ENCODE measurements at regions not wholly inside any gene's neighbourhood (a gene's known extent, or its start where the extent isn't known, plus 50 kb on each side); places are given as distances from the start of the nearest gene placed in this dataset.
A peak's percentile ranks its signal among the peaks of the same experiment; 100 is the strongest.
"Not testable (repeated sequence)": the region's sequence is repeated elsewhere in the genome, so short reads cannot be mapped to it uniquely, and the experiment has no call there.

DNA sequence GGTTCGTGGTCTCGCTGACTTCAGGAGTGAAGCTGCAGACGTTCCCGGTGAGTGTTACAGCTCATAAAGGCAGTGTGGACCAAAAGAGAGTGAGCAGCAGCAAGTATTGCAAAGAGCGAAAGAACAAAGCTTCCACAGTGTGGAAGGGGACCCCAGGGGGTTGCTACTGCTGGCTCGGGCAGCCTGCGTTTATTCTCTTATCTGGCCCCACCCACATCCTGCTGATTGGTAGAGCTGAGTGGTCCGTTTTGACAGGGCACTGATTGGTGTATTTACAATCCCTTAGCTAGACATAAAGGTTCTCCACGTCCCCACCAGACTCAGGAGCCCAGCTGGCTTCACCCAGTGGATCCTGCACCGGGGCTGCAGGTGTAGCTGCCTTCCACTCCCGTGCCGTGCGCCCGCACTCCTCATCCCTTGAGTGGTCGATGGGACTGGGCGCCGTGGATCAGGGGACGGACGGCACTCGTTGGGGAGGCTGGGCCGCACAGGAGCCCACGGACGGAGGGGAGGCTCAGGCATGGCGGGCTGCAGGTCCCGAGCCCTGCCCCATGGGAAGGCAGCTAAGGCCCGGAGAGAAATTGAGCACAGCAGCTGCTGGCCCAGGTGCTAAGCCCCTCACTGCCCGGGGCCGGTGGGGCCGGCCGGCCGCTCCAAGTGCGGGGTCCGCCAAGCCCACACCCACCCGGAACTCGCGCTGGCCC lies 2661.6 kb upstream of the PCDH20 start:
- not testable (repeated sequence) for DNase-seq (ENCODE audit: low read depth)

DNA sequence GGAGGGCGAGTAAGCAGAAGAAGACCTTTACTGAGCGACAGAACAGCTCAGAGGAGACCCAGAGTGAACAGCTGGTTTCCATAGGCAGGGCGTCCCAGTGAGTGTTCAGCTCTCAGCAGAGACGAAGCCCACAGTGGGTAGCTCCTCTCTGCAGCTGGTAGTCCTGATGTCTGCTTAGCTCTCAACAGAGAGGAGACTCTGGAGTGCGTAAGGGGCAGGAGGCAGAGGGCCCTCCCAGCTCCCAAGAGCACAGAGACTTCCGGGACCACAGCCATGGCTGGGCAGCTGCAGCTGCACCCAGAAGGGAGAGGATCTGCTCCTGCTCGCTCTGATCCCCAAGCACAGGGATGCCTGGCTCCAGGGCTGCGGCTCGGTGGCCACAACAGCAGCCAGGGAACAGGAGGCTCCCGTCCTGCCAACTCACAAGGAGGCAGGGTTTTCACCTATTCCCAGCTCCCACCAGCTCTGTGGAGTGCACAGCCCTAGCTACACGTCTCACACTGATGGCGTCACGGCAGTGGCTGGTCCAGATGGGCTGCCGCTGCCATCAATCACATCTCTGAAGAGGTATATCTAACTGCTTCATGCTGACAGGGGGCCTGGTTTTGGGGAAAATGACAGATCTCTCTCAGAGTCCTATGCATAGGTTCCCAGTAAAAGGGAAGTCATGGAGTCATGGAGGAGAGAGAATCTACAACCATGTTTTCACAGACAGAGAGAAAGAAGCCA lies 2660.1 kb upstream of the PCDH20 start:
- no peak for DNase-seq (ENCODE audit: low read depth)

DNA sequence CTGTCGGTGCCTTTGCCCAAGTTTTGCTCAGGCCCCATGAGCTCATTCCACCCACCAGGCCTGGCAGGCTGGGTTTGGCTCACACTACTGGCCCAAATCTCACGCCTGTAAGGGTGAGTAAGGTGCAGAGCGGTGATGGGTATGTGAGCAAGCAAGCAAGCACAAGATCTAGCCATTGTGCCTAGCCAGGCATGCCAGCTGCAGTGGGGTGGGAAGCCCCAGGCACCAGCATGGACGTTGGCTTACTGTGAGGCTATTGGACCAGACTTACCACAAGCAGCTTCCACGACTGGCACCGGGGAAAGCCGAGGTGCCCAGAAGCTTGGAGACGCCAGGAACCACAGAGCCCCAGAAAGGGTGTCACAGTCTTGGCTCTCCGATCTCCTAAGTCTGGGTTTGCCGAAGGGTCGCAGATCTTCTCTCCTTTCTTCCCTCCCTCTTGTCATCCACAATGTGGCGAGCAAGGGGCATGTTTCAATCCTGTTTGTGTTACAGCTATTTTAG lies 2659.4 kb upstream of the PCDH20 start:
- no peak for DNase-seq (ENCODE audit: low read depth)

DNA sequence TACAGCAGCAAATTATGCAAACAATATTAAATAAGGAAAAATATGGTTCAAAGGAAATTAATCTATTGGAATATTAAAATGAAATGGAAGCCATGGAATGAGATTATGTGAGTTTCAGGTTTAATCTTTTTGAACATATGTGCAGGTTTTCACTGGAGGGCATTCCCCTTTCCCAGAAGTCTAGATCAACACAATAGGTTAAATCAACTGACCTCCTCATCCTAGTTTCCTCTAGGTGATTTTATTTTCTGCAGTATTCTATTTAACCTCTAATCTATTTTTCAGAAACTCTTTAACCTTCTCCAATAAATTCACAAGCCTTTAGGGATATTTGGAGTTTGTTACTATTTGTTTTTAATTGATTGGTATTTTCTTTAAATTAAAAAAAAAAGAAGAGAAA lies 2657.6 kb upstream of the PCDH20 start:
- no peak for DNase-seq (ENCODE audit: low read depth)

DNA sequence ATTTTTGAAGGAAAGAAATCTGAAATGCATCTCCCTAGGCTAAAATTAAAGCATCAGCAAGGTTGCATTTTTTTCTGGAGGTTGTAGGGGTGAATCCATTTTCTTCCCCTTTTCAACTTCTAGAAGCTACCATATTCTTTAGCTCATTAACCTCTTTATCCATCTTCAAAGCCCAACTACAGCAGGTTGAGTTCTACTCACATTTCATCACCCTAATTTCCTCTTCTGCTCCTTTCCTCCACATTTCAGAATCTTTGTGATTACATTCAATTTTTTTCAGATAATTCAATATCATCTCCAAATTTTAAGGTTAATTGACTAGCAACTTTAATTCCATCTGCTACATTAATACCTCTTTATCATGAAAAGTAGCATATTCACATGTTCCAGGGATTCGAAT lies 2655.7 kb upstream of the PCDH20 start:
- DNase-seq (ENCODE audit: low read depth), result no peak

DNA sequence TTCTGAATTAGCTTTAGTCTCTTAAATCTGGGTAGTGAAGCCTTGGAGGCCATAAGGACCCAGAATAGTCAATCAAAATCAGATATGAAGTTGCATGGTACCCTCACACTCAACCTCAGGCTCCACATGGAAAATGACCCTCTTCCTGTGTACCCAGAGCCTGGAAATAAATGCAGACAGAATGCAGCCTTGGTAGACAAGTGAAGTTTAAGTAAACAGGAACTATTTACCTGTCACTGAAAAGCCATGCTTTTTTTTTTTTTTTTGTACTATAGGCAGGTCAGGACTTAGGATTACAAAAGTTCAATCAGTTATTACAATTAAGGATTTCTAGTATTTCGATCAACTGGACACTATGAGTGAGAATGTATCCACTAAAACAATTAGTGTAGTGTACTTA lies 2654.2 kb upstream of the PCDH20 start:
- no peak for DNase-seq (ENCODE audit: low read depth)

DNA sequence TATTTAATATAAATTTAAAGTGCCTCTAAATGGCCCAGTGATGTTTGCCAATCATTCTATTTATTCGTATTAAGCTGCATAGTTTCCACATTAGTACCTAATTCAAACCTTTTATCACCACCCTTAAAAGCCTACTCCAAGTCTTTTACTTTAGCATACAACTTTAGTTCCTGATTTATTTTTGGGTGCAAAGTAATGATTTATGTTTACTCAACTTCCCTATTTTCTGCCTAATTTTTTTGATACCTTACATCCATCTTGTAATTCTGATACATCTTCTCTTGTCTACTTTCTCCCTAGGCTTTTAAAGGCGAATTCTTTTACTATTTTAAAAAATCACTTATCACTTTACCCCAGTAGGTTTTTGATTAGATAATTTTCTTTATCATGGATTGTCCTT lies 2651.1 kb upstream of the PCDH20 start:
- DNase-seq (ENCODE audit: low read depth), result no peak

DNA sequence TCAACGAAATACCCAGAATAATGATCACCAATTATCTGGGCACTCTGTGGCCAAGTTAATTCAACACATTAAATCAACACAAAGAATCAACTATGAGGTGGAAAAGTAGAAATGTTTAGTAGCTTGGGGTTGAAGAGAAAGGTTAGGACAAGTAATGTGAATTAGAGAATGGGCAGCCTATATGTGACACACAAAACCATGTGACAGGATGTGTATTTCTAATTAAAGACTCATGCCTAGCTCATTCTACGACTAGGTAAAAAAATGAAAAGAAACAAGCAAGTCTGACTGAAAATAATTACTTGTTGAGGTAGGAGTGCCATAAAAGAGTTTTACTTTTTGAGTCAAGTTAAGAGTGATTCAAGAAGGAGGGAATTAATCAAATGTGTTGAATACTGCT lies 2646.0 kb upstream of the PCDH20 start:
- DNase-seq (ENCODE audit: low read depth), result no peak

DNA sequence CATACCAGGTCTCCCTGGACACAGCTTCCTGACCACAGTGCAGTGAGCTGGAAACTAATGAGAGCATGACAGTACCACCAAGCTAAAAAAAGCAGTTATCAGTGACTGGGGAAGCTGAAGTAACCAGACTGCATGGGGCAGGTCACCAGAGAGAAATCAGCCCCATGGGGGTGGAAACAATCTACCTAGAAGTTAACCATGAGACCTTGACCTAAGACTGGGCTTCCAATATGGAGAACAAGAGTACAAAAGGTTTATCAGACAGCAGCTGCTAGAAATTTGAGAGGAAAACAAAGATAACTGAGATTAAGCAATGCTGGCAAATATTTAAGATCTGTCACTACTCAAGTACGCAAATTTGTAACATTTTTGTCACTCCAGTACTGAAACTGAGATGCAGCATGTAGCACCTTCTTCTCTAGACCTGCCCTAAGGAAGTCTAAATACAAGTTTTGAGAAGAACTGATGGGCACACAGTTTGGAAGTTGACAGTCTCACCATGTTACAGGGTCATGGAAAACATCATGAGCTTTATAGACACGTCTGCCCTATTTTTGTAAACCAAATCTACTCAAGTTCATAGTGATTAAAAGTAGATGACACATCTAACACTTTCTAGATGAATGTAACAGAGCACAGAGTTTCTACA lies 2641.8 kb upstream of the PCDH20 start:
- no peak for DNase-seq (ENCODE audit: low read depth)

DNA sequence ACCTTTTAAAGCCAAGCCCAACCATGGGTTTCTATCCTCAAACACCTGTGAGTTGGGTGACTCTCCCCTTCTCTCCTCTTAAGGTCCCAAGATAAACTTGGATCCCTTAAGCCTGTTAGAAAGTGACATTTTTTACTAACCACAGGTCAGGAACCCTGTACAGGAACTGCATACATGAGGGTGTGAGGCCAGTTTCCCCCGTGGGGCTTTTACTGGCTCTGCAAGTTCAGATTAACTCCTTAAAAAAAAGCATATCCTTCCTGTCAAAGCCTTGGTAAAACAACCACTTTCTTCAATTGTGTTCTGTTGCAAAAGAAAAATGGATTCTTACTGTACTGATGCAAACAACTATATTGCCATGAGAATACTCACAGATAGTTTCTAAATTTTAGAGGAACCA lies 2638.7 kb upstream of the PCDH20 start:
- DNase-seq (ENCODE audit: low read depth), result no peak

DNA sequence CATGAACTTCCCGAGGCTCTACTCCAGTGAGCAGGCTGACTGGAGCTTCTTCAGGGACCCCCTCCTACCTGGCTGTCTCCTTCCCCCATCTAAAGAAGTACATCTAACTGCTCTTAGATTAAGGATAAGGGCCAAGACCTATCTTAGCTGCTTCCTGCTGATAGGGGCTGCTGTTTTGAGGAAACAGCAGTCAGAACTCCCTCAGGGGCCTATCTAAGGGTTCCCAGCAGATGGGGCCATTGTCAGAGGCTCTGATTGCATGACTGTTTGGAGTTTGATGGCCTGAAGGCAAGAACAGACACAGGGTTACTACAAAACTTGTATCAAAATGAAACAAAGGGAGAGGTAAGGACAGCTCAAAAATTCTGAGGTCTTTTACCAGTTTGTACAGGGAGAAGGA lies 2636.9 kb upstream of the PCDH20 start:
- DNase-seq (ENCODE audit: low read depth), result no peak

DNA sequence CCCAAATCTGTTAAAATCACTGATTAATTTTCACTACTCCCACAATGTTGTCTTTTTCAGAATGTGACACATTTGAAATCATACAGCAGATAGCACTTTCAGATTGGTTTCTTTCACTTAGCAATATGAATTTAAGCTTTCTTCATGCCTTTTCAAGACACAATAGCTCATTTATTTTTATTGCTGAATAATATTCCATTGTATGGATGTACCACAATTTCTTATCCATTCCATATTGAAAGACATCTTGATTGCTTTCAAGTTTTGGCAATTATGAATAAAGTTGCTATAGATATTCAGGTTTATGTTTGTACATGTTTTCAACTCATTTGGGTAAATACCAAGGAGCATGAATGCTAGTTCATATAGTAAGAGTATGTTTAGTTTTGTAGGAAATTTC lies 2635.6 kb upstream of the PCDH20 start:
- DNase-seq (ENCODE audit: low read depth), result no peak

DNA sequence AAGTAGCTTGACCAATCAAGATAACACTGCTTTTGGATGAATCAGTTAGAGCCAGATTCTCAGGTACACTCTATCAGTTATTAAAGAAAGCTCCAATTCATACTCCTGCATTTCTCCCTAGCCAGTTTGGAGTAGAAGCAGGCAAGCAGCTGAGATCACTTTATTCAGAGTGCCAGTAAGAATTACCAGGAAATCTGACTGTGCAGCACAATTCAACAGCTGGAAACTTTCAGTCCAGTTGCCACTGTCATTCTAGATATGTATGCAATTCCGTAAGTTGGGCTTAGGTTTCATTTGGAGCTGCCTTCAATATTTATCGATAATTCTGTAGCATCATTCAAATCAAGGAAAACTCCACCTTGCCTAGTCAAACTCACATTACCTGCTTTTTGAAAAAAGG lies 2625.6 kb upstream of the PCDH20 start:
- DNase-seq (ENCODE audit: low read depth), result no peak

DNA sequence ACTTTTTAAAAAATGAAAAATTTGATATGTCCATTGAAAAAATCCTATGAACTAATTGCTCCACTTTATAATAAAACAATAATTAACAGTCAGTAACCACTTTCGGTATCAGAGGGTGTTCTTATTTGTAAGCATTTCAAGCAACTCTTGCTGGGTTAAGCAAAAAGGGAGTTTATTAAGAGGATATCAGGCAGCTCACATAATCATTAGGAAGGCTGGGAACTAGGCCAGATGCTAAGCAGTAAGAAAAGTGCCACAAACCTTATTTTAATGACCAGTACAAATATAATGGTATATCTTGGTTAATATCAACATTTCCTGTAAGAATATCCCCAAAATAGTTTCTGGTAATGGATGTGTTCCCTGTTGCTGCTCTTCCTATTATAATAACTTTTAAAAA lies 2618.3 kb upstream of the PCDH20 start:
- DNase-seq (ENCODE audit: low read depth), result peak; percentile 54

DNA sequence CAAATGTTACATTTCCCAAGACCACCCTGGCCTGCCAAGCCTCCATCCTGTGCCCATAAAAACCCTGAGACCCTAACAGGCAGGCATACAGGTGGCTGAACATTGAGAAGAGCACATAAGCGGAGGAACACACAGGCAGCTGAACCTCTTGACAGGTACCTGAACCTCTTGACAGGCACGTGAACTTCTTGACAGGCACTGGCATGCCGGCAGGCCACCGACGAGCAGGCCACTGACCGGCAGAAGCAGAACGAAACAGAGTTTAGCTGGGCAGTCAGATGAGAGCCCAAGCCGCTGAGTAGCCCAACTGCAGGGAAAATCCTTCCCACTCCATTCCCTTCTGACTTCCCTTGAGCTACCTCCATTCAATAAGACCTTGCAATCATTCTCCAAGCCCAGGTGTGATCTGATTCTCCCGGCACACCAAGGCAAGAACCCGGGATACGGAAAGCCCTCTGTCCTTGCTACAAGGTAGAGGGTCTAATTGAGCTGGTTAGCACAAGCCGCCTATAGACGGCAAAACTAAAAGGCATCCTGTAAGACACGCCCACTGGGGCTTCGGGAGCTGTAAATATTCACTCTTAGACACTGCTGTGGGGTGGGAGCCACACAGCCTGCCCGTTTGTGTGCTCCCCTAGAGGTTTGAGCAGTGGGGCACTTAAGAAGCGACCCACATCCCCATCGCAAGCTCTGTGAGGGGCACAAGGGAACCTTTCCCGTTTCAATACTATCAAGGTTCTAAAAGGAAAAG lies 2613.9 kb upstream of the PCDH20 start:
- DNase-seq (ENCODE audit: low read depth), result no peak

DNA sequence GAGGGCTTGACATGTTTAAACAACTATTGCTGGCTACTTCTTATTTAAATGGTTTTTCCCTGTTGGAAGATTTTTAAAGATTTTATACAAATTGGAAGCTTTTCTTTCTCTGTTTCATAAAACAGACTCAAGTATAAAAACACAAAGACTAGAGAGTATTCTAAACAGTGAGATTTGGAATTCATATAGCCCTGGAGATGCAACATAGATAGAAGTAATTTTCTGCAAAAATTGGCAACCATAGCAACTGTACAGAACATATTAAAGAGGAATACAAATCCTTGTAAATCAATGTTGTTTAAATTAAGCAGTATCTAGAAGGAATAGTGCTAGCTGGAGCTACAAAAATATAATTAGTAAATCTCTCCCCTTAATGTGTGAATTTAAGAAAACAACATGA lies 2612.9 kb upstream of the PCDH20 start:
- DNase-seq (ENCODE audit: low read depth), result no peak

DNA sequence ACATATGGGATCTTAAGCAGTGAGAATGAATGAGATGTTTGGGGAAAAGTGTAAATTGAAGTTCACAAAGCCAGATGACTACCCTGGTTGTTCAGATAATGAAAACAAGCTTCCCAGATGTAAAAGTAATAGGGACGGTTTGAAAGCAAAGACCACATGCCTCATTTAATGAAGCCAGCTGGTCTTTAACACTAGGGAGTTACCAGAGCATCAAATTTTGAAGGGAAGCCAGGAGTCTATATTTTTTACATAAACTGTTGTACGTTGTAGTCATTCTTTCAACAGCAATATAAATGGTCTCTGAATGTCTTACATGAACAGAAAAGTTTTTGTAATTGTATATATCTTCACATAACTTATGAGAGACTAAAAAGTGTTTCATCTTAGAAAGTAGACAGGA lies 2604.5 kb upstream of the PCDH20 start:
- DNase-seq (ENCODE audit: low read depth), result no peak

DNA sequence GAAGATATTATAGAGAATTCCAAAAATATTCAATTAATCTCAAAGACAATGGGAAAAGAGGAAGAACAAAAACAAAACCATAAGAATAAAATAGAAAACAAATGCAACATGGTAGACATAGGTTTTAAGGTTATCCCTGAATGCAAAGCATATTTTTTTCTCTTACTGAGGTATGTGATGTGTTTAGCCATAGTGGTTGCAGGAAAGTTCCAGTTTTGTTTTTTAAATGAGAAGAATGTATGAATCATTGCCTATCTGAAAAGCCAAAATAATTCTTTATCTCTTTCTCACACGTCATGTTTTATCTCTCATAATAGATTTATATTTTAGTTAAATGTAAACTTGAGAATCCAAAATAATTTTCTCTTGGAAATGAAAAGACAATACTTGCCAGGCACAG lies 2591.7 kb upstream of the PCDH20 start:
- DNase-seq (ENCODE audit: low read depth), result no peak

DNA sequence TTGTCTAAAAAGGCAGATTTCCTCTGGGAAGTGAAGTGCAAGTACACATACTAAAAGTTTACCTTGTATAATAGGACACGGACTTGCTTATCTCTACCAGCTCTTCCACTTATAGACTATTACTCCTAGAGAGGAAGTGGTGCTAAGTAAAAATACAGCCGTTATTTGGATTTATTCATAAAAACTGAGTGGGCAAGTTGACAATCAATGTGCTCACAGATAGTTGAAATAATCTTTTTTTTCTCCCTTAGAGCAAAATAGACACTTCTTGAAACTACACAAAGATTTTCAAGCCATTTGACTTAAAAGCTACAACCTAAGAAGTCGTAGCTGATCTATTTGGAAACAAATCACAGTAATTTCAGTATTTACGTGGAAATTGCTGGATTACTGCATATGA lies 2584.7 kb upstream of the PCDH20 start:
- no peak for DNase-seq (ENCODE audit: low read depth)

DNA sequence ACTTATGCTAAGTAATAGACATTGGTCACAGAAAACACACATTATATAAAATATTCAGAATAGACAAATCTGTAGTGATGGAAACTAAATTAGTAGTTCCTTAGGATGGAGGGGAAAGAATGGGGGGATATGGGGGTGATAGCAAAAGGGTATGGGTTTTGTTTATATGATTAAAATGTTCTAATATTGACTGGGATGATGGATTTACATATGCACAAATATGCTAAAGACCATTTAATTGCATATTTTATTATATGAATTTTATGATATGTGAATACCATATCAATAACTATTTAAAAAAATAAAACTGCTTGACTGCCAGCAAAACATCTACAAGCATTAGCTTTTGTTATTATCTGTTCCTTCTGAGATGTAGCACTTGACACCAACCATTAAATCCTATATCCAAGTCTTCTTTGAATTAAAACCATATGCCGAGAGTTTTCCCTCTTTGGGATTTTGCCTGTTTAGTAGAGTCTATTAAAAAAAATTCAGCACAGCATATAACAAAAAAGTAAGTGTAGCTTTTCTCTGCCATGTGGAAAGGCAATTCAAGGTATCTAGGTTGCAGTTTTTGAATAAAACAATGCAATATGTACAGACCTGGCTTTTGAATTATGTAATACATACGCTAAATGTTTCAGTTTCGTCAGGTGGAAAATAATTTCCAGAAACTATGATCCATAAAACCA lies 2584.1 kb upstream of the PCDH20 start:
- DNase-seq (ENCODE audit: low read depth), result no peak

DNA sequence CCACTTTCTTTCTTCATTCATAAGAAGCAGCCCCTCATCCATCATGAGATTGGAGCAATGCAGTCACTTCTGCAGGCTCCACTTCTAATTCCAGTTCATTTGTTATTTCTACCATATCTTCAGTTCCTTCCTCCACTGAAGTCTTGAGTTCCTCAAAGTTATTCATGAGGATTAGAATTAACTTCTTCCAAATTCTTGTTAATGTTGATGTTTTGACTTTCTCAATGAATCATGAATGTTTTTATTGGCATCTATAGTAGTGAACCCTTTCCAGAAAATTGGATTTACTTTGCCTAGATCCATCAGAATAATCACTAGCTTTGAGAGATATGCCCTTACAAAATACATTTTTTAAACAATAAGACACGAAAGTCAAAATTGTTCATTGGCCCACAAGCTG lies 2567.7 kb upstream of the PCDH20 start:
- no peak for DNase-seq (ENCODE audit: low read depth)

DNA sequence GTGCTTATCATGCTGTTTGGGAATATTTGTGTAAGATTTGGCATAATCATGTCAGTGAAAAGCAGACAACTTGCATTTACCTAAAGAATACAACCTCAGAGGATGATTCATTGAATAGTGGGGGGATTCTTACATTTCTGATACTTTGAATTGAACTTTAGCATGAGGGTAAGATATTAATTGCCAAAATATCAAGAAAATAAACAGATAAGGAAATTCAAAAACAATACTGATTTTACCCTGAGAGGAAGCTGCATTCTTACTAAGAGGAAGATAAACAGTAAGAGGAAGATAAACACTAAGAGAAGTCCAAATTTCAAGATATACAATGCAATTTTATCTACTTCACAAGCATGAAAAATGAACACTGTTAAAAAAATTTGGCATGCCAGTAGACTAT lies 2564.3 kb upstream of the PCDH20 start:
- no peak for DNase-seq (ENCODE audit: low read depth)

Data from renal cortical epithelial cell (primary cell).